Ishikawa (cell line): ENCODE measurements at regions not wholly inside any gene's neighbourhood (a gene's known extent, or its start where the extent isn't known, plus 50 kb on each side); places are given as distances from the start of the nearest gene placed in this dataset.

Experiments used
- CEBPB ChIP-seq: IDR thresholded peaks from 2 replicates; pipeline ENCODE4 v1.6.1; 2012
- CREB1 ChIP-seq: IDR thresholded peaks from 2 replicates; pipeline ENCODE4 v1.6.1; 2012; ENCODE audit warnings: low read depth
- EGR1 ChIP-seq: IDR thresholded peaks from 2 replicates; pipeline ENCODE4 v1.6.1; 2012
- EP300 ChIP-seq: IDR thresholded peaks from 2 replicates; pipeline ENCODE4 v1.6.1; 2012; ENCODE audit warnings: borderline replicate concordance
- FOXM1 ChIP-seq: IDR thresholded peaks from 2 replicates; pipeline ENCODE4 v1.6.1; 2012; ENCODE audit warnings: low read depth, borderline replicate concordance
- NFIC ChIP-seq: IDR thresholded peaks from 2 replicates; pipeline ENCODE4 v1.6.1; 2012
- RAD21 ChIP-seq: IDR thresholded peaks from 2 replicates; pipeline ENCODE4 v1.6.1; 2012; ENCODE audit warnings: low read depth
- TAF1 ChIP-seq: IDR thresholded peaks from 2 replicates; pipeline ENCODE4 v1.6.1; 2012; ENCODE audit warnings: low read depth, mild to moderate bottlenecking
- TCF12 ChIP-seq: IDR thresholded peaks from 2 replicates; pipeline ENCODE4 v1.6.1; 2012; ENCODE audit warnings: low read depth
- TEAD4 ChIP-seq: IDR thresholded peaks from 2 replicates; pipeline ENCODE4 v1.6.1; 2012
- YY1 ChIP-seq: IDR thresholded peaks from 2 replicates; pipeline ENCODE4 v1.6.1; 2012; ENCODE audit warnings: low read depth
- ZBTB7A ChIP-seq: IDR thresholded peaks from 2 replicates; pipeline ENCODE4 v1.6.1; 2012; ENCODE audit warnings: low read depth
- TF ChIP-seq, protein P1 (sequence below): IDR thresholded peaks from 2 replicates; pipeline ENCODE4 v1.6.1; 2012
- TF ChIP-seq, protein P2 (sequence below): IDR thresholded peaks from 2 replicates; pipeline ENCODE4 v1.6.1; 2012
- TF ChIP-seq, protein P3 (sequence below): IDR thresholded peaks from 2 replicates; pipeline ENCODE4 v1.6.1; 2012; ENCODE audit warnings: low read depth, mild to moderate bottlenecking

DNA sequence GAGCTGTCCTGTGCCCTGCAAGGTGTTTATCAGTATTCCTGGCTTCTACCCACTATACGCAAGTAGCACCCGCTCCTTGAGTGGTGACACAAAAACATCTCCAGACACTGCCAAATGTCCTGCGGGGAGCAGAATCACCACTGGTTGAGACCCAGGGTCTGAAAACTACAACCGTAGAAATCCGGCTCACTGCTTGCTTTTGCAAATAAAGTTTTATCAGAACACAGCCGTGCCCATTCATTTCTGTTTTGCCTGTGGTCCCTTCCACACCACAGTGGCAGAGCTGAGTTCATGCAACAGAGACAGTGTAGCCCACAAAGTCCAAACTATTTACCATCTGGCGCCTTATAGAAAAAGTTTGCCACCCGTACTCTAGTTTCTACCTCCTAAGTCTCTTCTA, 125.7 kb upstream of the DIO3 start:
- TF ChIP-seq RAD21, result no peak
- no peak for TF ChIP-seq EGR1
- no peak for TF ChIP-seq CEBPB
- no peak for TF ChIP-seq YY1
- TF ChIP-seq EP300, result no peak
- TF ChIP-seq, protein P1, sequence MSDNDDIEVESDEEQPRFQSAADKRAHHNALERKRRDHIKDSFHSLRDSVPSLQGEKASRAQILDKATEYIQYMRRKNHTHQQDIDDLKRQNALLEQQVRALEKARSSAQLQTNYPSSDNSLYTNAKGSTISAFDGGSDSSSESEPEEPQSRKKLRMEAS, result no peak
- TF ChIP-seq NFIC, result no peak
- no peak for TF ChIP-seq ZBTB7A
- TF ChIP-seq FOXM1, result no peak
- TF ChIP-seq, protein P2, sequence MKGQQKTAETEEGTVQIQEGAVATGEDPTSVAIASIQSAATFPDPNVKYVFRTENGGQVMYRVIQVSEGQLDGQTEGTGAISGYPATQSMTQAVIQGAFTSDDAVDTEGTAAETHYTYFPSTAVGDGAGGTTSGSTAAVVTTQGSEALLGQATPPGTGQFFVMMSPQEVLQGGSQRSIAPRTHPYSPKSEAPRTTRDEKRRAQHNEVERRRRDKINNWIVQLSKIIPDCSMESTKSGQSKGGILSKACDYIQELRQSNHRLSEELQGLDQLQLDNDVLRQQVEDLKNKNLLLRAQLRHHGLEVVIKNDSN, result no peak
- TF ChIP-seq TCF12, result no peak

DNA sequence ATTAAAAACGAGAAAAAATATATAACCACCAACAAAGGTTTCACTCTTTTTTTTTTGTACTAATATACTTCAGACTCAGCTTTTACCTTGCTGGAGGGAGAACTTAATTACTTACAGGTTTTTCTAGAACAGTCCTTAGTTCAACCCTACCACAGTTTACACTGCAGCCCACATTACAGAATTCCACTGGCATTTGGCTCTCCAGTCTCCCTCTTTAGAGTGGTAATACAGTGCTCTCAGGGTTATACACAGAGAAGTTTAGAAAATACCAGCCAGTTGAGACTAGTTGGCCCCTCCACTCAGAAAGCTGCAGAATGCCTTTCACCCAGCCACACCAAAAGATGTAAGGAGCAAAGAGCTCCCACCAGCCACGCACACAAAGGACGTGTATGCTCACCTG, 122.3 kb upstream of the DIO3 start:
- TF ChIP-seq TEAD4, result no peak
- no peak for TF ChIP-seq EGR1
- no peak for TF ChIP-seq NFIC
- no peak for TF ChIP-seq CREB1
- no peak for TF ChIP-seq CEBPB
- no peak for TF ChIP-seq ZBTB7A
- no peak for TF ChIP-seq TAF1
- no peak for TF ChIP-seq EP300
- TF ChIP-seq, protein P1, result no peak
- TF ChIP-seq TCF12, result no peak
- no peak for TF ChIP-seq FOXM1
- TF ChIP-seq, protein P3, sequence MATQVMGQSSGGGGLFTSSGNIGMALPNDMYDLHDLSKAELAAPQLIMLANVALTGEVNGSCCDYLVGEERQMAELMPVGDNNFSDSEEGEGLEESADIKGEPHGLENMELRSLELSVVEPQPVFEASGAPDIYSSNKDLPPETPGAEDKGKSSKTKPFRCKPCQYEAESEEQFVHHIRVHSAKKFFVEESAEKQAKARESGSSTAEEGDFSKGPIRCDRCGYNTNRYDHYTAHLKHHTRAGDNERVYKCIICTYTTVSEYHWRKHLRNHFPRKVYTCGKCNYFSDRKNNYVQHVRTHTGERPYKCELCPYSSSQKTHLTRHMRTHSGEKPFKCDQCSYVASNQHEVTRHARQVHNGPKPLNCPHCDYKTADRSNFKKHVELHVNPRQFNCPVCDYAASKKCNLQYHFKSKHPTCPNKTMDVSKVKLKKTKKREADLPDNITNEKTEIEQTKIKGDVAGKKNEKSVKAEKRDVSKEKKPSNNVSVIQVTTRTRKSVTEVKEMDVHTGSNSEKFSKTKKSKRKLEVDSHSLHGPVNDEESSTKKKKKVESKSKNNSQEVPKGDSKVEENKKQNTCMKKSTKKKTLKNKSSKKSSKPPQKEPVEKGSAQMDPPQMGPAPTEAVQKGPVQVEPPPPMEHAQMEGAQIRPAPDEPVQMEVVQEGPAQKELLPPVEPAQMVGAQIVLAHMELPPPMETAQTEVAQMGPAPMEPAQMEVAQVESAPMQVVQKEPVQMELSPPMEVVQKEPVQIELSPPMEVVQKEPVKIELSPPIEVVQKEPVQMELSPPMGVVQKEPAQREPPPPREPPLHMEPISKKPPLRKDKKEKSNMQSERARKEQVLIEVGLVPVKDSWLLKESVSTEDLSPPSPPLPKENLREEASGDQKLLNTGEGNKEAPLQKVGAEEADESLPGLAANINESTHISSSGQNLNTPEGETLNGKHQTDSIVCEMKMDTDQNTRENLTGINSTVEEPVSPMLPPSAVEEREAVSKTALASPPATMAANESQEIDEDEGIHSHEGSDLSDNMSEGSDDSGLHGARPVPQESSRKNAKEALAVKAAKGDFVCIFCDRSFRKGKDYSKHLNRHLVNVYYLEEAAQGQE, result no peak
- TF ChIP-seq RAD21, result no peak
- TF ChIP-seq, protein P2, result no peak
- no peak for TF ChIP-seq YY1

DNA sequence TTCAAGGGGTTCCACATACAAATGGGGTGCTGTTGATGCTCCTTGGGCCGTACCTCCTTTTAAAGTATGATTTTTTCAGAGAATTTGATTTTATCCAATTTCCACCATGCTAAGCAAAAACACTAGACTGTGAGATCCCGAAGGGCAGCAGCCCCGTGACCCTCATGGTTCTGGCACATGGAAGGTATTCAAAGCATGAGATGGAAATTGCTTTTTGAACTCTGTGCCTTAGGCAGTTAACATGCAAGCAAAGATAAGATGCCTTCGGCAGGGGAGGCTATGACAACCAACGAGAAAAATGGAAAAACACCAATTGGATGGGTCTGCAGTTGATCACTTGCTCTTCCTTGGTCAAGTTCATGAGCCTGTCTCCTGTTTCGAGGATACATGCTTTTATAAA, 120.8 kb upstream of the DIO3 start:
- TF ChIP-seq FOXM1 (no peak), TEAD4 (no peak), NFIC (no peak), ZBTB7A (no peak), EGR1 (no peak), TAF1 (no peak), CREB1 (no peak), YY1 (no peak), EP300 (no peak)
- TF ChIP-seq, protein P1, result no peak
- TF ChIP-seq, protein P3, result no peak
- TF ChIP-seq, protein P2, result no peak

DNA sequence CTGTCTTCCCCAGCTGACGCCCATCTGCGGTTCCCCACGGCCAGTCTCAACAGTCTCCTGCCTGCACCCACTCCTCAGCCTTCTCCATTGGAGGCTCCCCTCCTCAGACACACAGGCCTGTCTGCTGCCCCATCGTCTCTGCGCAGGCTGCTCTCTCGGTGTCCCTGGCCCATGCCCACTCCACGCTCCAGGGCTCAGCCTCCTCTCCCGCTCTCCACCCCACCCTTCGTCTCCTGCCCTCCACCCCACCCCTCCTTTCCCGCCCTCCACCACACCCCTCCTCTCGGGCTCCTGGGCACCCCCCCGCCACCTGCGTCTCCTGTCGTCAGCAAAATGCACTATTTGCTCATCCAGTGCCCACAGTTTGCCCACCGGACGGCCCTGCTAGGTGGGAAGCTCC, 119.6 kb upstream of the DIO3 start:
- TF ChIP-seq YY1 (no peak), TEAD4 (no peak), CEBPB (no peak)

DNA sequence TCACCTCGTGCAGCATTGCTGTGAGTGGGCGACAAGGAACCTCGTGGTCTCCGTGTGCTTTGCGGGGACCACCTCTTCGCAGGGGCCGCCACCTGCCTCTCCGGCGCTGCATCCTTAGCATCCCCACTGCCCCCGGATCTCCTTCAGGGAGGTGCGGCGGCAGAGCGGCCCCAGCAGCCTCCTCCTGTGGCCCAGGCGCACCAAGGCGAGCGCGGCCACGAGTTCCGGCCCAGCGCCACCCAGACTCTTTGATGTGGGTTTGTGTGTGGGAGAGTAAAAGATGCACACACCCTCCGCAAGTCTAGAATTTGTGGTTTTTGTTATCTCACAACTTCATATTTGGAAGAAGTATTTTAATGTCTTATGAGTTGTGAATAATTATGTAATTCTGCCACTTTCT, 118.8 kb upstream of the DIO3 start:
- TF ChIP-seq EP300, result no peak
- TF ChIP-seq, protein P1, result no peak

DNA sequence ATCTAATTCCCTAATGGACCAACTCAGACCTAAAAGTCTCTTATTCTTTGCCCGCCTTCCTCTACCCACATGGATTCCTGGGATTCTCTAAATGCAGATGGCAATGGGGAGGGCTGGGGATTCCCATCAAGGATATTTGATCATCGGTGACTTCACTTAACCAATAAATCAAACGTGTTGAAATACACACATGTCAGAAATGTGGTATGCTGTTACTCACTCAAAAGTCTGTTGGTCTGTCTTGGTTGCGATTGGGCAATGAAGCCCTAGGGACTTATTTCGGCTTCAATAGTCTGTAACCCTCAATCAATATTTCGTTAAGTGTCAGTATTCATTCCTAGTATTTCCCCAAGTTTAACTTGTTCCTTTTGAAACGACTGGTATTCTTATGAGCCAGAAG, 117.2 kb upstream of the DIO3 start:
- TF ChIP-seq TEAD4 (no peak), FOXM1 (no peak), NFIC (no peak), TAF1 (no peak)
